Trophoblast cell (in vitro differentiated cells and primary cell): ENCODE measurements at regions not wholly inside any gene's neighbourhood (a gene's known extent, or its start where the extent isn't known, plus 50 kb on each side); places are given as distances from the start of the nearest gene placed in this dataset.

Experiments used
- DNase-seq, 2 donors: peaks; one replicate each; pipeline ENCODE4 v3.0.0-alpha.2; 2016
- H2AFZ ChIP-seq: 2 replicates; pipeline ENCODE4 v1.6.1; 2013; ENCODE audit warnings: low read length, moderate library complexity, mild to moderate bottlenecking; ENCODE audit not compliant: insufficient read depth, poor library complexity
- H2AK5ac ChIP-seq: 2 replicates; pipeline ENCODE4 v1.6.1; 2013; ENCODE audit warnings: mild to moderate bottlenecking, low read length
- H2BK120ac ChIP-seq: 2 replicates; pipeline ENCODE4 v1.6.1; 2013; ENCODE audit warnings: low read length, mild to moderate bottlenecking, moderate library complexity; ENCODE audit not compliant: insufficient read depth, poor library complexity
- H2BK12ac ChIP-seq: 2 replicates; pipeline ENCODE4 v1.6.1; 2013; ENCODE audit warnings: mild to moderate bottlenecking, low read length, moderate library complexity
- H2BK5ac ChIP-seq: 2 replicates; pipeline ENCODE4 v1.6.1; 2013; ENCODE audit warnings: low read length, low read depth, moderate library complexity, mild to moderate bottlenecking; ENCODE audit not compliant: poor library complexity
- H3K14ac ChIP-seq: 2 replicates; pipeline ENCODE4 v1.6.1; 2013; ENCODE audit warnings: mild to moderate bottlenecking, low read length
- H3K18ac ChIP-seq: 2 replicates; pipeline ENCODE4 v1.6.1; 2013; ENCODE audit warnings: mild to moderate bottlenecking, low read length
- H3K23ac ChIP-seq: 2 replicates; pipeline ENCODE4 v1.6.1; 2013; ENCODE audit warnings: low read length
- H3K27ac ChIP-seq: 2 replicates; pipeline ENCODE4 v1.5.1; 2013; ENCODE audit warnings: low read depth, mild to moderate bottlenecking, inconsistent platforms, low read length, moderate library complexity
- H3K27me3 ChIP-seq: 2 replicates; pipeline ENCODE4 v1.6.1; 2013; ENCODE audit warnings: inconsistent platforms, mild to moderate bottlenecking, low read length, moderate library complexity; ENCODE audit not compliant: insufficient read depth
- H3K36me3 ChIP-seq, 2 experiments: 1 replicate in 1 of 2; 2 replicates in 1 of 2; pipeline ENCODE4 v1.6.1; 2013; ENCODE audit warnings: low read length in 2 of 2, mild to moderate bottlenecking in 2 of 2, moderate library complexity in 1 of 2; ENCODE audit not compliant: insufficient read depth in 2 of 2, control insufficient read depth in 1 of 2
- H3K4ac ChIP-seq: 2 replicates; pipeline ENCODE4 v1.6.1; 2013; ENCODE audit warnings: low read depth, mild to moderate bottlenecking, low read length, moderate library complexity
- H3K4me1 ChIP-seq, 2 experiments: 1 replicate in 1 of 2; 2 replicates in 1 of 2; pipeline ENCODE4 v1.6.1; 2013; ENCODE audit warnings: low read length in 2 of 2, mild to moderate bottlenecking in 2 of 2, moderate library complexity in 1 of 2; ENCODE audit not compliant: insufficient read depth in 2 of 2, control insufficient read depth in 1 of 2
- H3K4me2 ChIP-seq: 2 replicates; pipeline ENCODE4 v1.6.1; 2013; ENCODE audit warnings: inconsistent platforms, mild to moderate bottlenecking, low read length, moderate library complexity
- H3K4me3 ChIP-seq: 2 replicates; pipeline ENCODE4 v1.5.1; 2013; ENCODE audit warnings: mild to moderate bottlenecking, low read depth, low read length, inconsistent platforms
- H3K79me1 ChIP-seq: one replicate; pipeline ENCODE4 v1.6.1; 2013; ENCODE audit warnings: low read length
- H3K79me2 ChIP-seq: 2 replicates; pipeline ENCODE4 v1.6.1; 2013; ENCODE audit warnings: low read length, mild to moderate bottlenecking; ENCODE audit not compliant: control insufficient read depth, insufficient read depth, poor library complexity
- H3K9ac ChIP-seq: 2 replicates; pipeline ENCODE4 v1.6.1; 2013; ENCODE audit warnings: mild to moderate bottlenecking, low read length
- H3K9me3 ChIP-seq: 2 replicates; pipeline ENCODE4 v1.6.1; 2013; ENCODE audit warnings: low read depth, mild to moderate bottlenecking, control low read depth, inconsistent platforms, low read length; ENCODE audit not compliant: insufficient read depth
- H4K12ac ChIP-seq: 2 replicates; pipeline ENCODE4 v1.6.1; 2013; ENCODE audit warnings: low read depth, mild to moderate bottlenecking, low read length, moderate library complexity
- H4K8ac ChIP-seq: 2 replicates; pipeline ENCODE4 v1.6.1; 2013; ENCODE audit warnings: low read depth, mild to moderate bottlenecking, low read length, moderate library complexity
- H4K91ac ChIP-seq: one replicate; pipeline ENCODE4 v1.6.1; 2013; ENCODE audit warnings: low read depth, mild to moderate bottlenecking, low read length, moderate library complexity
- WGBS: extraction: QIAGEN DNeasy Blood & Tissue Kit; methylation state at CpG from one replicate; pipeline ENCODE4 v1.1.7; 2013; ENCODE audit warnings: missing lambda C conversion rate; ENCODE audit not compliant: insufficient read length, insufficient coverage; ENCODE audit errors: extremely low coverage; 5-methylcytosine and 5-hydroxymethylcytosine counted together

DNA sequence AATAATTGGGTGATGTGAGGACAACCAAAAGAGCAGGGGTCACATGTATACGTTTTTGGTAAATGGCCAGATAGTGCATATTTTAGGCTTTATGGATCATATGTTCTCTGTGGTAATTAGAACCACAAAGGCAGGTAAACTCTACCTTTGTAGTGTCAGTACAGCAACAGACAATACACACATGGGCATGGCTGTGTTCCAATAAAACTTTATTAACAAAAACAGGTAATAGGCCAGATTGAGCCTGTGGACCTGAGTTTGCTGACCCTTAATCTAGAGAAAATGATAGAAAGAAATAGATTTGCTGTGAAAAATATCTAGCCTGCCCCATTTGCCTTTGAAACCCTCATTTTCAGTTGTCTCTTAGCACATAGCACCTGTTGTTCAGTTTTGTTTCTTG lies 177.2 kb upstream of the CXCR4 start:
- WGBS: no CpG with 5 or more reads among the region's 1 CpG
- H3K79me1 ChIP-seq: no peaks in the 10 kb centered on the region

DNA sequence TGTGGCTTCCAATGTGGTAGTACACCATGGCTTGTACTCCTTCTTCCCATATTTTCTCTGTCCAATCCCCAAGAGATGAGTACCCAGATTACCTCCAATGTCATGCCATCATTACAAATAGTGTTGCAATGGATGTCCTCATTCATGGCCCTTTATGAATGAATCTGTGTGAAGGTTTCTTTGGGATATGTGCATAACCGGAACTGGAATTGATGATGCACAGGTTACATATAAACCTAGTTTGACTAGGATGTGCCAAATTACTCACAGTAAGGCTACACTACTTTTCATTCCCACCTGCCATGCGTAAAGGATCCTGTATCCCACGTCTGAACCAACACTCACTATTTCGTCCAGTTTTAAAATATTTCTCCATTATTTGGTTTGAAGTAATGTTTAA lies 173.9 kb upstream of the CXCR4 start:
- no peak for DNase-seq
- Histone ChIP-seq H3K27ac (no peak overlapping the region), H3K4me1 (no peaks in the 10 kb centered on the region), H2BK120ac (no peak overlapping the region), H3K79me2 (no peaks in the 10 kb centered on the region), H3K14ac (no peak overlapping the region), H2BK12ac (no peak overlapping the region), H2BK5ac (no peak overlapping the region), H3K4ac (no peak overlapping the region), H3K4me3 (no peak overlapping the region), H3K18ac (no peak overlapping the region), H3K36me3 (no peaks in the 10 kb centered on the region), H3K9me3 (no peaks in the 10 kb centered on the region), H3K4me2 (no peak overlapping the region), H4K8ac (no peak overlapping the region), H3K9ac (no peak overlapping the region), H3K79me1 (no peaks in the 10 kb centered on the region), H4K91ac (no peak overlapping the region), H2AK5ac (no peak overlapping the region), H3K27me3 (no peaks in the 10 kb centered on the region), H2AFZ (no peak overlapping the region), H3K23ac (no peak overlapping the region), H4K12ac (no peak overlapping the region)
- no CpG with 5 or more reads among the region's 4 CpGs for WGBS

More for the DNA sequence above, 177.2 kb upstream of the CXCR4 start:
- Histone ChIP-seq H3K9ac (no peak overlapping the region), H3K23ac (no peak overlapping the region), H3K4ac (no peak overlapping the region), H3K4me2 (no peak overlapping the region), H2BK12ac (no peak overlapping the region), H3K14ac (no peak overlapping the region), H3K27me3 (no peaks in the 10 kb centered on the region), H3K36me3 (no peaks in the 10 kb centered on the region), H4K8ac (no peak overlapping the region), H3K27ac (no peak overlapping the region), H2AFZ (no peak overlapping the region), H3K4me3 (no peak overlapping the region), H3K79me2 (no peaks in the 10 kb centered on the region), H4K91ac (no peak overlapping the region), H3K18ac (no peak overlapping the region), H2BK120ac (no peak overlapping the region), H4K12ac (no peak overlapping the region), H2BK5ac (no peak overlapping the region), H3K9me3 (no peaks in the 10 kb centered on the region), H3K4me1 (no peaks in the 10 kb centered on the region), H2AK5ac (no peak overlapping the region)
- DNase-seq: no peak

DNA sequence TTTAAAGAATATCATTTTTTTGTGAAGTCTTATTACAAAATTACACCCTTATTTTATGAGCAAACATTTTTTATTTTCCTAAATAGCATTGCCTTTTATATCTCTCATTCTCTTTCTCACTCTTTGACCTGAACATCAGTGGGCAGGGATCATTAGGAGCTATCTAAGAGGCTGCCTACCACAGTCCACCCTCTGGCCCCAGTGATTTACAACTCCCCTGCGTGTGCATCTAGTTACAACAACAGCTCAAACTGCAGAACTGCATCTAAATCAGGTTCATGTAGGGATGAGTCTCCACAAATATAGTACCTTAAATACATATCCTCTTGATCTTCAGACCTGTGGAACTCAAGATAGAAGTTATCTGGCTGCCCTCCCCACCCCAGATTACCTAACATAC lies 172.4 kb upstream of the CXCR4 start:
- no peak overlapping the region for H3K9ac ChIP-seq
- H3K4me1 ChIP-seq: no peaks in the 10 kb centered on the region
- H4K12ac ChIP-seq: no peak overlapping the region
- no peak overlapping the region for H3K14ac ChIP-seq
- no peak overlapping the region for H4K91ac ChIP-seq
- DNase-seq: no peak
- H3K79me2 ChIP-seq: no peaks in the 10 kb centered on the region
- H3K79me1 ChIP-seq: no peaks in the 10 kb centered on the region
- H2AK5ac ChIP-seq: no peak overlapping the region
- H3K27me3 ChIP-seq: no peaks in the 10 kb centered on the region
- no peak overlapping the region for H3K4ac ChIP-seq
- no peaks in the 10 kb centered on the region for H3K9me3 ChIP-seq
- no peak overlapping the region for H3K27ac ChIP-seq
- H2BK120ac ChIP-seq: no peak overlapping the region
- H3K4me2 ChIP-seq: no peak overlapping the region
- H2AFZ ChIP-seq: no peak overlapping the region
- H2BK5ac ChIP-seq: no peak overlapping the region
- no peak overlapping the region for H4K8ac ChIP-seq
- no peak overlapping the region for H3K23ac ChIP-seq
- no peak overlapping the region for H3K18ac ChIP-seq
- no peak overlapping the region for H3K4me3 ChIP-seq
- no peaks in the 10 kb centered on the region for H3K36me3 ChIP-seq
- WGBS: no CpG with 5 or more reads among the region's 1 CpG
- no peak overlapping the region for H2BK12ac ChIP-seq

DNA sequence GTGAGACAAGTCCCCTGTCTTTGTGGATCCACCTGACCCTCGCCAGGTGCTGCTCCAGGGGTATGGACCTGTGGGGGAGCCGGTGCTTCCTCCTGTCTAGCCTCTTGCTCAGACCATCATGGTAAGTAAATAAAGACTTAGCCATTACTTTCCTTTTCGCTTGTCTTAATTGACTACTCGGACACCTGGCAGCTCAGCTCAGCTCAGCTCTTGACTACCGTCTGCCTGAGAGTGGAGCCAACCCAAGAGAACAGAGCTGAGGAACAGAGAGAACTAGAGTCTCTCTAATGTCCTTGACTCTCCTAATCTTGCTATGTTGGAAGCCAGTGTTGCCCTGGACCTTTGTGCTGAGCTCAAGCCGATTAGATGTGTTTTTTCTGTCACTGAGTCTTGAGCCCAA lies 170.3 kb upstream of the CXCR4 start:
- Histone ChIP-seq H3K9me3 (no peaks in the 10 kb centered on the region), H4K12ac (no peak overlapping the region), H3K14ac (no peak overlapping the region), H3K27me3 (no peaks in the 10 kb centered on the region), H2BK12ac (no peak overlapping the region), H2AK5ac (no peak overlapping the region), H4K8ac (no peak overlapping the region), H3K18ac (no peak overlapping the region), H3K4me3 (no peak overlapping the region), H3K4ac (no peak overlapping the region), H3K79me1 (no peaks in the 10 kb centered on the region), H3K9ac (no peak overlapping the region), H3K4me2 (no peak overlapping the region), H2AFZ (no peak overlapping the region), H2BK120ac (no peak overlapping the region), H3K79me2 (no peaks in the 10 kb centered on the region), H3K23ac (no peak overlapping the region), H3K27ac (no peak overlapping the region), H2BK5ac (no peak overlapping the region), H3K4me1 (no peaks in the 10 kb centered on the region), H4K91ac (no peak overlapping the region), H3K36me3 (no peaks in the 10 kb centered on the region)
- WGBS: no CpG with 5 or more reads among the region's 6 CpGs
- no peak for DNase-seq
